ENCODE measurements at regions not wholly inside any gene's neighbourhood (a gene's known extent, or its start where the extent isn't known, plus 50 kb on each side); places are given as distances from the start of the nearest gene placed in this dataset.

- no peak overlapping the region for H3K4me3 Mint-ChIP-seq (ENCODE audit: unreplicated experiment)
- TF ChIP-seq CTCF (IDR thresholded peaks at IDR 0.05; ENCODE audit: unreplicated experiment): no peak
- H3K4me1 Mint-ChIP-seq (ENCODE audit: unreplicated experiment): peaks cover 9% of the 10 kb centered on the region
- H3K27ac Mint-ChIP-seq (ENCODE audit: unreplicated experiment): no peak overlapping the region
- H3K27me3 Mint-ChIP-seq (ENCODE audit: unreplicated experiment): peaks cover 8% of the 10 kb centered on the region
- H3K36me3 Mint-ChIP-seq (ENCODE audit: low read depth, unreplicated experiment): peaks cover 9% of the 10 kb centered on the region
- DNase-seq (ENCODE audit: low spot score): no peak
- no peaks in the 10 kb centered on the region for H3K9me3 Mint-ChIP-seq (ENCODE audit: unreplicated experiment)
Observed at GRCh38 chr6:33963136-33963750, 159.4 kb upstream of the MLN start.

GRCh38 chr6:33962246-33963027 is 158.6 kb upstream of the MLN start:
- TF ChIP-seq CTCF (IDR thresholded peaks at IDR 0.05; ENCODE audit: unreplicated experiment): no peak
- H3K27me3 Mint-ChIP-seq (ENCODE audit: unreplicated experiment): peaks cover 7% of the 10 kb centered on the region
- no peak overlapping the region for H3K27ac Mint-ChIP-seq (ENCODE audit: unreplicated experiment)
- H3K9me3 Mint-ChIP-seq (ENCODE audit: unreplicated experiment): no peaks in the 10 kb centered on the region
- no peak for DNase-seq (ENCODE audit: low spot score)
- no peak overlapping the region for H3K4me3 Mint-ChIP-seq (ENCODE audit: unreplicated experiment)
- peaks cover 3% of the 10 kb centered on the region for H3K36me3 Mint-ChIP-seq (ENCODE audit: low read depth, unreplicated experiment)
- H3K4me1 Mint-ChIP-seq (ENCODE audit: unreplicated experiment): peaks cover 6% of the 10 kb centered on the region

GRCh38 chr6:33961691-33962090 is 157.9 kb upstream of the MLN start:
- Mint-ChIP-seq H3K4me3 (ENCODE audit: unreplicated experiment) (no peak overlapping the region), H3K27me3 (ENCODE audit: unreplicated experiment) (peaks cover 10% of the 10 kb centered on the region), H3K4me1 (ENCODE audit: unreplicated experiment) (peaks cover 6% of the 10 kb centered on the region), H3K9me3 (ENCODE audit: unreplicated experiment) (no peaks in the 10 kb centered on the region), H3K36me3 (ENCODE audit: low read depth, unreplicated experiment) (no peaks in the 10 kb centered on the region), H3K27ac (ENCODE audit: unreplicated experiment) (no peak overlapping the region)
- TF ChIP-seq CTCF (IDR thresholded peaks at IDR 0.05; ENCODE audit: unreplicated experiment): no peak
- no peak for DNase-seq (ENCODE audit: low spot score)

GRCh38 chr6:33960345-33961313 is 156.8 kb upstream of the MLN start:
- Mint-ChIP-seq H3K36me3 (ENCODE audit: low read depth, unreplicated experiment) (no peaks in the 10 kb centered on the region), H3K4me1 (ENCODE audit: unreplicated experiment) (peaks cover 6% of the 10 kb centered on the region), H3K27me3 (ENCODE audit: unreplicated experiment) (peaks cover 10% of the 10 kb centered on the region), H3K4me3 (ENCODE audit: unreplicated experiment) (no peak overlapping the region), H3K27ac (ENCODE audit: unreplicated experiment) (no peak overlapping the region), H3K9me3 (ENCODE audit: unreplicated experiment) (no peaks in the 10 kb centered on the region)
- no peak for TF ChIP-seq CTCF (IDR thresholded peaks at IDR 0.05; ENCODE audit: unreplicated experiment)
- DNase-seq (ENCODE audit: low spot score): no peak

All from endothelial cell (in vitro differentiated cells).